HG02588 (cell line): ENCODE measurements at regions not wholly inside any gene's neighbourhood (a gene's known extent, or its start where the extent isn't known, plus 50 kb on each side); places are given as distances from the start of the nearest gene placed in this dataset.
"Not testable (repeated sequence)": the region's sequence is repeated elsewhere in the genome, so short reads cannot be mapped to it uniquely, and the experiment has no call there.

ENCODE experiments used
- ATAC-seq: cut with Tn5 transposase; IDR thresholded peaks from one replicate; pipeline ENCODE4 v1.9.1; 2021; ENCODE audit warnings: mild to moderate bottlenecking, moderate library complexity; ENCODE audit not compliant: unreplicated experiment

GRCh38 chr6:15747354-15747883, 84.6 kb upstream of the DTNBP1 start:
- no peak for ATAC-seq

- no peak for ATAC-seq
Measured at GRCh38 chr6:15745781-15746180, 83.0 kb upstream of the DTNBP1 start.

- ATAC-seq: no peak
Measured at GRCh38 chr6:15744818-15745402, 82.1 kb upstream of the DTNBP1 start.

GRCh38 chr6:15742013-15742412, 79.2 kb upstream of the DTNBP1 start:
- not testable (repeated sequence) for ATAC-seq

GRCh38 chr6:15741405-15741804, 78.6 kb upstream of the DTNBP1 start:
- ATAC-seq: no peak

GRCh38 chr6:15739867-15740266, 77.0 kb upstream of the DTNBP1 start:
- no peak for ATAC-seq

GRCh38 chr6:15739353-15739752, 76.5 kb upstream of the DTNBP1 start:
- no peak for ATAC-seq

GRCh38 chr6:15738195-15738594, 75.4 kb upstream of the DTNBP1 start:
- ATAC-seq: not testable (repeated sequence)

GRCh38 chr6:15736297-15736696, 73.5 kb upstream of the DTNBP1 start:
- ATAC-seq: no peak

- ATAC-seq: no peak
Measured at GRCh38 chr6:15735567-15736265, 72.9 kb upstream of the DTNBP1 start.

GRCh38 chr6:15734118-15734897, 71.5 kb upstream of the DTNBP1 start:
- no peak for ATAC-seq

GRCh38 chr6:15730922-15731321, 68.1 kb upstream of the DTNBP1 start:
- ATAC-seq: no peak

- no peak for ATAC-seq
Measured at GRCh38 chr6:15730442-15730841, 67.6 kb upstream of the DTNBP1 start.

GRCh38 chr6:15722731-15723130, 59.9 kb upstream of the DTNBP1 start:
- no peak for ATAC-seq

- no peak for ATAC-seq
Measured at GRCh38 chr6:15716889-15717288, 54.1 kb upstream of the DTNBP1 start.

GRCh38 chr6:15715851-15716250, 53.0 kb upstream of the DTNBP1 start:
- no peak for ATAC-seq

- ATAC-seq: no peak
Measured at GRCh38 chr6:15715060-15715459, 52.2 kb upstream of the DTNBP1 start.

- ATAC-seq: no peak
Measured at GRCh38 chr6:15714658-15715057, 51.8 kb upstream of the DTNBP1 start.

- ATAC-seq: no peak
Measured at GRCh38 chr6:15713325-15713724, 50.5 kb upstream of the DTNBP1 start.

- no peak for ATAC-seq
Measured at GRCh38 chr6:15712797-15713196, 50.0 kb upstream of the DTNBP1 start.
